Large intestine (tissue), 3 donors: ENCODE measurements at regions not wholly inside any gene's neighbourhood (a gene's known extent, or its start where the extent isn't known, plus 50 kb on each side); places are given as distances from the start of the nearest gene placed in this dataset.

ENCODE experiments used
- DNase-seq, 2 donors: peaks; one replicate each; pipeline versions ENCODE4 v3.0.0 to v3.0.0-alpha.2; 2013
- H3K27ac ChIP-seq: one replicate; pipeline ENCODE4 v1.5.1; 2013; ENCODE audit warnings: low read length
- H3K27me3 ChIP-seq: 2 replicates; pipeline ENCODE4 v1.6.1; 2013; ENCODE audit warnings: low read length; ENCODE audit not compliant: control insufficient read depth, insufficient read depth
- H3K36me3 ChIP-seq: 2 replicates; pipeline ENCODE4 v1.6.1; 2013; ENCODE audit warnings: low read length; ENCODE audit not compliant: control insufficient read depth, insufficient read depth
- H3K4me1 ChIP-seq: one replicate; pipeline ENCODE4 v1.6.1; 2013; ENCODE audit warnings: low read length; ENCODE audit not compliant: control insufficient read depth, insufficient read depth
- H3K4me3 ChIP-seq: one replicate; pipeline ENCODE4 v1.5.1; 2013; ENCODE audit warnings: low read length
- H3K9me3 ChIP-seq: one replicate; pipeline ENCODE4 v1.6.1; 2013; ENCODE audit warnings: mild to moderate bottlenecking, low read depth, low read length, moderate library complexity; ENCODE audit not compliant: control insufficient read depth
- WGBS: methylation state at CpG from one replicate; pipeline ENCODE4 v1.1.5; 2013; ENCODE audit warnings: low lambda C conversion rate; ENCODE audit not compliant: insufficient coverage; 5-methylcytosine and 5-hydroxymethylcytosine counted together

- H3K27me3 ChIP-seq = no peaks in the 10 kb centered on the region
- WGBS = 67% methylated on average over 6 of the region's 11 CpGs
- no peaks in the 10 kb centered on the region for H3K36me3 ChIP-seq
- H3K9me3 ChIP-seq = no peaks in the 10 kb centered on the region
- H3K4me1 ChIP-seq = no peaks in the 10 kb centered on the region
- no peak overlapping the region for H3K4me3 ChIP-seq
- no peak for DNase-seq
- H3K27ac ChIP-seq = no peak overlapping the region
Measured at GRCh38 chr12:25819691-25820090, 138.8 kb upstream of the RASSF8 start.

GRCh38 chr12:25822281-25822680 is 136.2 kb upstream of the RASSF8 start:
- no peaks in the 10 kb centered on the region for H3K36me3 ChIP-seq
- H3K27me3 ChIP-seq = no peaks in the 10 kb centered on the region
- no CpG with 5 or more reads among the region's 3 CpGs for whole genome bisulfite sequencing
- DNase-seq = no peak
- no peaks in the 10 kb centered on the region for H3K9me3 ChIP-seq
- no peak overlapping the region for H3K27ac ChIP-seq
- no peak overlapping the region for H3K4me3 ChIP-seq
- H3K4me1 ChIP-seq = no peaks in the 10 kb centered on the region

DNA sequence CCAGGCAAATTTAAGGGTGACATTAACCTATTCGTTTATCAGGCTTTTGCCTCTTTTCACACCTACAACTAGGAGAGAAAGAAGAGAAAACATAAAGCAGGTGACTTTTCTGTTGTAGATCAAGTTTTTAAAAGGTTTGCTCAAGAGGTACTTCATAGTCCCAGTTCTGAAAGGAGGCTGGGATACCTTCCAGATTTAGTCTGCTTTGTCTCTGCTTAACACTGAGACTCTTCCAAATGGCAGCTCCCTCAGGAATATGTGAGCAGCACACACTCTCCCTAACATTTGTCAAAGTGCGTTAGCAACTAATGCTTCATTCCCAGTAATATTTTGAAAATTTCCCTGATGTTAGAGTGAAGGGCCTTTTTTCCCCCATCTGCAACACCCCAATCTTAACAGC is 133.7 kb upstream of the RASSF8 start:
- Histone ChIP-seq H3K9me3 (no peaks in the 10 kb centered on the region), H3K27me3 (no peaks in the 10 kb centered on the region), H3K4me1 (no peaks in the 10 kb centered on the region), H3K4me3 (no peak overlapping the region), H3K36me3 (no peaks in the 10 kb centered on the region), H3K27ac (no peak overlapping the region)
- WGBS = no CpG with 5 or more reads among the region's 2 CpGs
- no peak for DNase-seq

DNA sequence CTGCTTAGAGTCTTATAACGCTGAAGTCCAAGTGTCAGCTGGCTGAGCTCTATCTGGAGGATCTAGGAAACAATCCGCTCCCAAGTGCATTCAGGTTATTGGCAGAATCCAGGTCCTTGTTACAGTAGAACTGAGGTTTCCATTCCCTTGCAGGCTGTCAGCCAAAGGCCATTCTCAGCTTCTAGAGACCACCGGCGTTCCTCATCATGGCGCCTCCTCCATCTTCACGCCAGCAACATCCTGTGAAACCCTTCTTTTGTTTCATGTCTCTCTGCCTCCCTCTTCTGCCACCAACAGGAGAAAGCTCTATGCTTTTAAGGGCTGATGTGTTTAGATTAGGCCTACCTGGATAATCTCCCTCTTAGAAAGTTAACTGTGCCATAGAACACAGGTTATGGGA is 133.0 kb upstream of the RASSF8 start:
- Histone ChIP-seq H3K36me3 (no peaks in the 10 kb centered on the region), H3K27ac (no peak overlapping the region), H3K9me3 (no peaks in the 10 kb centered on the region), H3K27me3 (no peaks in the 10 kb centered on the region), H3K4me3 (no peak overlapping the region), H3K4me1 (no peaks in the 10 kb centered on the region)
- no CpG with 5 or more reads among the region's 6 CpGs for WGBS
- no peak for DNase-seq

DNA sequence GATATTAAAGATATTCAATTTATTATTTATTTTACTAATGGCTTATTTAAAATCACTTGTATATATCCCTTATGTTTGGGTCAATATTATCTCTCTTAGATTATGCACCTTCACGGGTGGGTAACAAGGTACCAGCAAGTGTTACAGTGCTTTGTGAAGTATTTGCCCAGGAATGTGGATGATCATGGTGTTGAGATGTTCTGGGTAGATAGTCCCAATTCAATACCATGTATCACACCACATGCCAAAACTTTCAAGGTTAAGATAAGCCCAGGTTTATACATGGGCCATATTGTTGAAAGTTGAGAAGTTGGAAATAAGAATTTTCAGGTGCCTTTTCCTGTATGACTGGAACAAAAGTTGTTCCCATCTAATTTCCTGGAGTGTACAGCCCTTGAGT is 131.3 kb upstream of the RASSF8 start:
- no peak overlapping the region for H3K27ac ChIP-seq
- no peaks in the 10 kb centered on the region for H3K27me3 ChIP-seq
- DNase-seq = no peak
- no CpG with 5 or more reads among the region's 1 CpG for WGBS
- H3K36me3 ChIP-seq = no peaks in the 10 kb centered on the region
- no peaks in the 10 kb centered on the region for H3K4me1 ChIP-seq
- no peak overlapping the region for H3K4me3 ChIP-seq
- no peaks in the 10 kb centered on the region for H3K9me3 ChIP-seq

DNA sequence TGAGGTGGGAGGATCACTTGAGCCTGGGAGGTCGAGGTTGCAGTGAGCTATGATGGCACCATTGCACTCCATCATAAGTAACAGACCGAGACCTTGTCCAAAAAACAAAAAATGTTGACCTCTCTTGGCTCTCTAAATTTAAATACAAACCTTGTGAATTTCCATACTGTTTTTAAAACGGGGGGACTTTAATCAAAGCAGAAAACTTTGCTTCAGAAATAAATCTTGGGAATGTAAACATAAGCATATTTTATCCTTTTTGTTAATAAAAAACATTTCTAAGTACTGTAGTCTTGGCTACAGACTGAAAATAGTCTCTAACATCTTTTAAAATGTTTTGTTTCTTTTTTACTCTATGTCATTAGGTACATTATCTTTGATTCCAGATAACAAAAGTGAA is 130.7 kb upstream of the RASSF8 start:
- H3K4me3 ChIP-seq = no peak overlapping the region
- 69% methylated on average over 1 of the region's 3 CpGs for WGBS
- no peaks in the 10 kb centered on the region for H3K4me1 ChIP-seq
- no peaks in the 10 kb centered on the region for H3K27me3 ChIP-seq
- H3K9me3 ChIP-seq = no peaks in the 10 kb centered on the region
- H3K36me3 ChIP-seq = no peaks in the 10 kb centered on the region
- no peak overlapping the region for H3K27ac ChIP-seq
- no peak for DNase-seq

GRCh38 chr12:25828188-25828587 is 130.3 kb upstream of the RASSF8 start:
- peak in 1 of 2 donors; percentile 0 for DNase-seq
- H3K36me3 ChIP-seq = no peaks in the 10 kb centered on the region
- no peaks in the 10 kb centered on the region for H3K27me3 ChIP-seq
- no peak overlapping the region for H3K4me3 ChIP-seq
- no peaks in the 10 kb centered on the region for H3K4me1 ChIP-seq
- no CpG with 5 or more reads among the region's 4 CpGs for WGBS
- no peak overlapping the region for H3K27ac ChIP-seq
- no peaks in the 10 kb centered on the region for H3K9me3 ChIP-seq

DNA sequence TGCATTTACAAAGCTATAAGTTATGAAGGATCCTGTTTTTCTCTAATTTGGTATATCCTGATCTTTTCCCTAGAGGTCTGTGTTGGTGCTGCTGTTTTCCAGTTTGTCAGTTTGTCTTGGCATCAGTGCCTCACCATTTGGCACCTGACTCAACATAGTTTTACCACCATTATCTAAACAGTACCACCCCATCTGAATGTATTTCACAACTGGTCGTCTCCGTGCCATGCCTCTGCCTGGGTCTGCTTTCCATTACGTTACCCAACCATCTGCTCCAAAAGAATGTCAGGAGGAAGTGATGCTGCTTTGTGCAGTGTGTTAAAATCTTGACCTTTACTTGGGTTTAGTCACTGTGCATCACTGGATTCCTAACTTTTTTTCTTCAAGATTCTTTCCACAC is 129.3 kb upstream of the RASSF8 start:
- no peaks in the 10 kb centered on the region for H3K27me3 ChIP-seq
- WGBS = no CpG with 5 or more reads among the region's 3 CpGs
- no peaks in the 10 kb centered on the region for H3K36me3 ChIP-seq
- H3K9me3 ChIP-seq = no peaks in the 10 kb centered on the region
- H3K4me1 ChIP-seq = no peaks in the 10 kb centered on the region
- no peak overlapping the region for H3K4me3 ChIP-seq
- no peak overlapping the region for H3K27ac ChIP-seq
- no peak for DNase-seq

DNA sequence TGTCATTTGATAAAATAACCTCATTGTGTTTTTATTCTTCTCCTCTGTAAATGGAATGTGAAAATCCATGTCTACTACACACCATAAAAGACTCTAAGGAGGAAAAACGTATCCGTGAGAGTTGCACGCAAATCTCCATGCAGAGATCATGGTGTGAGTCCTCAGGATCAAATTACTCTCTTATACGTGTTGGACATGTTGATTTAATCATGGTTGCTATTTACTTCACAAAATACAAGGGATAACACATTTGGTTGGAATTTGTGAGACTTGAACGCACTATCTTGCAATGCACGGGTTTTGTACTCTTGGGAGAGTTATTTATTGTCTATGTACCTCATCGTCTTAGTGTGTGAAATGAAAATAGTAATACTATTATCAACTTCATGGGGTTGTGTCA is 128.0 kb upstream of the RASSF8 start:
- Histone ChIP-seq H3K9me3 (no peaks in the 10 kb centered on the region), H3K36me3 (no peaks in the 10 kb centered on the region), H3K4me1 (no peaks in the 10 kb centered on the region), H3K27me3 (no peaks in the 10 kb centered on the region), H3K4me3 (no peak overlapping the region), H3K27ac (no peak overlapping the region)
- no peak for DNase-seq
- 37% methylated on average over 2 of the region's 7 CpGs for WGBS

DNA sequence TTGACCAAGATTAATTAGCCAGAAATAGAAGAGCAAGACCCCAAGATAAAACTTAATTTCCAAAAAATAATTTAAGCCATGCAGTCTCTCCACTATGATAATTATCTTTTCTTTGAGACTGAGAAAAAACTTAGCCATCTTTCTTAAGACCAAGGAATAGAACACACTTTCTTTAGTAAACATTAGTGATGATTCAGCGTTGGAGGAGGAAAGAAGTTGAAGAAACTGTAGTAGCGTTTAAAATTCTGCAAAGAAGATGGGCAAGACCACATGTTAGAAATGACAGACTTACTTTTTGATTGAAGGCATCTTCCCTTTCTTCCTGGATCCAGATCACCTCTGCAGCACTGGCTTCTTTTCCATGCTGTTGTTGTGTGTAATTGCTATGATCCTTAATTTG is 124.8 kb upstream of the RASSF8 start:
- WGBS = no CpG with 5 or more reads among the region's 2 CpGs
- Histone ChIP-seq H3K4me3 (no peak overlapping the region), H3K27me3 (no peaks in the 10 kb centered on the region), H3K4me1 (no peaks in the 10 kb centered on the region), H3K9me3 (no peaks in the 10 kb centered on the region), H3K36me3 (no peaks in the 10 kb centered on the region), H3K27ac (no peak overlapping the region)
- DNase-seq = no peak

GRCh38 chr12:25835385-25835784 is 123.1 kb upstream of the RASSF8 start:
- DNase-seq = no peak
- Histone ChIP-seq H3K9me3 (no peaks in the 10 kb centered on the region), H3K27ac (no peak overlapping the region), H3K4me1 (no peaks in the 10 kb centered on the region), H3K4me3 (no peak overlapping the region), H3K27me3 (no peaks in the 10 kb centered on the region), H3K36me3 (no peaks in the 10 kb centered on the region)
- WGBS = 100% methylated on average over 1 of the region's 1 CpG
